Neutrophil (primary cell): ENCODE measurements at regions not wholly inside any gene's neighbourhood (a gene's known extent, or its start where the extent isn't known, plus 50 kb on each side); places are given as distances from the start of the nearest gene placed in this dataset.

Experiments used
- H3K27ac ChIP-seq: fragments of 200-600 bp; sonication (generic); 2 replicates; pipeline ENCODE4 v1.5.1; 2016; ENCODE audit warnings: mild to moderate bottlenecking, moderate library complexity
- H3K27me3 ChIP-seq: fragments of 200-600 bp; sonication (generic); 2 replicates; pipeline ENCODE4 v1.6.0; 2016; ENCODE audit warnings: mild to moderate bottlenecking
- H3K36me3 ChIP-seq: fragments of 200-600 bp; sonication (generic); 2 replicates; pipeline ENCODE4 v1.5.1; 2017
- H3K4me1 ChIP-seq, 2 experiments: fragments of 200-600 bp in 1 of 2; sonication (generic) in 1 of 2; 1 replicate in 1 of 2; 2 replicates in 1 of 2; pipeline versions ENCODE4 v1.5.1 to v1.6.1; 2013 to 2016; ENCODE audit warnings: low read depth in 1 of 2, low read length in 1 of 2, mild to moderate bottlenecking in 1 of 2, moderate library complexity in 1 of 2; ENCODE audit not compliant: control insufficient read depth in 1 of 2, insufficient read depth in 1 of 2
- H3K4me3 ChIP-seq, 2 experiments: fragments of 200-600 bp in 1 of 2; sonication (generic) in 1 of 2; 1 replicate in 1 of 2; 2 replicates in 1 of 2; pipeline ENCODE4 v1.5.1; 2013 to 2016; ENCODE audit warnings: low read depth in 1 of 2, low read length in 1 of 2, mild to moderate bottlenecking in 1 of 2, moderate library complexity in 1 of 2
- H3K9me3 ChIP-seq: fragments of 200-600 bp; sonication (generic); 2 replicates; pipeline ENCODE4 v1.5.1; 2016
- CTCF ChIP-seq: fragments of 200-600 bp; sonication (generic); IDR thresholded peaks from 2 replicates; pipeline ENCODE4 v1.5.1; 2016; ENCODE audit warnings: antibody characterized with exemption

DNA sequence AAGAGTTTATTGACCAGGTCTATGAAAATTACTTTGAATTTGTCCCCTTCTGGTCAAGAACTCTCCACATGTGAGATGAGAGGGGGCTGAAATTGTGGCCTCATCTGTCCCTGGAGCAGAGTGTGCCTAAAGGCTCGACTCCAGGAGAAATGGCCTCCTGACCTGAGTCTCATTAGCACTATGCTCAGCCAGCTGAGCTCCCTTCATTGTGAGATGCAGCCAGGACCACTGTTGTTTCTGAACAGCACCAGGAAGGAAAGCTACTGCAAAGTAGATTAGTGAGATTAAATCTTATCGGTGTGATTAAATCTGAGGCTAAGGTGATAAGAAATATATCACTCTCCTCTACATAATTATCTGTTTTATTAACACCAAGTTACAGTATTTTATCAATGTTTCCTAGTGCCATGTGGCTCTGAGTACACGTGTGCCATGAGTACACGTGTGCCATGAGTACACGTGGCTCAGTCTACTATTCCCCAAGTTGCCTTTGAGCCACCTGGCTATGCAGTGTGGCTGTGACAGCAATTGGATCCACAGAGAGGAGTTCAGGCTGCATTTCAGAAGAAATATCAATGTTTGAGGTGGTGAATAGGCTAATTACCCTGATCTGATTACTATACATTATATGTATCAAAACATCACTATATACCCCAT is 126.9 kb downstream of the IPMK start:
- no peak overlapping the region for H3K4me3 ChIP-seq
- no peak overlapping the region for H3K27ac ChIP-seq
- H3K36me3 ChIP-seq: no peaks in the 10 kb centered on the region
- no peak for TF ChIP-seq CTCF
- no peaks in the 10 kb centered on the region for H3K4me1 ChIP-seq
- no peaks in the 10 kb centered on the region for H3K27me3 ChIP-seq
- H3K9me3 ChIP-seq: no peaks in the 10 kb centered on the region

GRCh38 chr10:58140054-58140453 is 127.6 kb downstream of the IPMK start:
- H3K4me3 ChIP-seq: no peak overlapping the region
- H3K27ac ChIP-seq: no peak overlapping the region
- H3K36me3 ChIP-seq: no peaks in the 10 kb centered on the region
- H3K9me3 ChIP-seq: no peaks in the 10 kb centered on the region
- no peak for TF ChIP-seq CTCF
- H3K27me3 ChIP-seq: no peaks in the 10 kb centered on the region
- no peaks in the 10 kb centered on the region for H3K4me1 ChIP-seq

- H3K9me3 ChIP-seq: no peaks in the 10 kb centered on the region
- H3K4me3 ChIP-seq: no peak overlapping the region
- H3K27ac ChIP-seq: no peak overlapping the region
- H3K27me3 ChIP-seq: no peaks in the 10 kb centered on the region
- no peaks in the 10 kb centered on the region for H3K4me1 ChIP-seq
- no peak for TF ChIP-seq CTCF
- H3K36me3 ChIP-seq: no peaks in the 10 kb centered on the region
Measured at GRCh38 chr10:58137813-58138212, 129.9 kb downstream of the IPMK start.

GRCh38 chr10:58115218-58116050 is 152.3 kb downstream of the IPMK start:
- H3K36me3 ChIP-seq: no peaks in the 10 kb centered on the region
- no peak for TF ChIP-seq CTCF
- H3K4me3 ChIP-seq: no peak overlapping the region
- H3K27ac ChIP-seq: no peak overlapping the region
- no peaks in the 10 kb centered on the region for H3K4me1 ChIP-seq
- no peaks in the 10 kb centered on the region for H3K27me3 ChIP-seq
- no peaks in the 10 kb centered on the region for H3K9me3 ChIP-seq

DNA sequence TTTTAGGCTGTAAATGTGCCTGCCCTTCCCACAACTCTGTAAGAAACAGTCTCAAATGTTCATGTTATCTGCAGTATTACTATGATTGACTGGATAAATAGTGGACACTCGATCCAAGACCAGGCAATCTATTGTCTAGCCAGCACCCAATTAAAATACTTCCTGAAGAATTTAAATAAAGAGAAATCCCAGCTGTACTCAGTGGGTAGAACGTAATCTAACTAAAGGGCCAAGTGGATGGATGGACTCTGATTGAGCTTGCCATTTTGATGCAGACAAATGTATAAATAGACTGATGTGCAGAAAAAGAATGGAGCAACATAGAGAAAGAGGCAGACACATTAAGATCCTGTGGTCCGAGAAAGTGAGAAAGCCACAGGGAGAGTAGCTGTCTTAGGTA is 158.0 kb downstream of the IPMK start:
- no peak for TF ChIP-seq CTCF
- Histone ChIP-seq H3K4me1 (no peaks in the 10 kb centered on the region), H3K36me3 (no peaks in the 10 kb centered on the region), H3K4me3 (no peak overlapping the region), H3K27ac (no peak overlapping the region), H3K9me3 (no peaks in the 10 kb centered on the region), H3K27me3 (no peaks in the 10 kb centered on the region)
